Activated CD4-positive, CD25-positive, alpha-beta regulatory T cell treated with anti-CD3 and anti-CD28 coated beads, Interleukin-2, amount 50 U/mL, for 72 hours (primary cell): ENCODE measurements at regions not wholly inside any gene's neighbourhood (a gene's known extent, or its start where the extent isn't known, plus 50 kb on each side); places are given as distances from the start of the nearest gene placed in this dataset.
"Not testable (repeated sequence)": the region's sequence is repeated elsewhere in the genome, so short reads cannot be mapped to it uniquely, and the experiment has no call there.

Experiments used
- DNase-seq: peaks from one replicate; pipeline ENCODE4 v3.0.0; 2021

- no peak for DNase-seq
These were observed 121.2 kb upstream of the LNX1 start for GRCh38 chr4:53712408-53713020.

GRCh38 chr4:53711926-53712325 is 120.6 kb upstream of the LNX1 start:
- DNase-seq: no peak

GRCh38 chr4:53709693-53710092 is 118.4 kb upstream of the LNX1 start:
- no peak for DNase-seq

GRCh38 chr4:53707491-53707890 is 116.2 kb upstream of the LNX1 start:
- no peak for DNase-seq

- no peak for DNase-seq
These were observed 115.2 kb upstream of the LNX1 start for GRCh38 chr4:53706422-53707032.

GRCh38 chr4:53705972-53706371 is 114.7 kb upstream of the LNX1 start:
- DNase-seq: no peak

- no peak for DNase-seq
These were observed 114.0 kb upstream of the LNX1 start for GRCh38 chr4:53705151-53705764.

- DNase-seq: no peak
These were observed 113.0 kb upstream of the LNX1 start for GRCh38 chr4:53704329-53704728.

- no peak for DNase-seq
These were observed 112.0 kb upstream of the LNX1 start for GRCh38 chr4:53703267-53703655.

GRCh38 chr4:53702334-53703266 is 111.3 kb upstream of the LNX1 start:
- DNase-seq: no peak

- not testable (repeated sequence) for DNase-seq
These were observed 110.0 kb upstream of the LNX1 start for GRCh38 chr4:53701260-53701659.

- DNase-seq: not testable (repeated sequence)
These were observed 108.0 kb upstream of the LNX1 start for GRCh38 chr4:53699310-53699709.

GRCh38 chr4:53697016-53697685 is 105.9 kb upstream of the LNX1 start:
- no peak for DNase-seq

GRCh38 chr4:53695540-53696463 is 104.5 kb upstream of the LNX1 start:
- DNase-seq: no peak

GRCh38 chr4:53694666-53695065 is 103.4 kb upstream of the LNX1 start:
- no peak for DNase-seq

- DNase-seq: no peak
These were observed 102.6 kb upstream of the LNX1 start for GRCh38 chr4:53693909-53694308.

- DNase-seq: no peak
These were observed 102.1 kb upstream of the LNX1 start for GRCh38 chr4:53693408-53693807.

- no peak for DNase-seq
These were observed 97.0 kb upstream of the LNX1 start for GRCh38 chr4:53688186-53688790.

GRCh38 chr4:53686521-53686920 is 95.2 kb upstream of the LNX1 start:
- no peak for DNase-seq

- no peak for DNase-seq
These were observed 93.1 kb upstream of the LNX1 start for GRCh38 chr4:53684136-53685130.
